Uterus (tissue), 2 donors: ENCODE measurements at regions not wholly inside any gene's neighbourhood (a gene's known extent, or its start where the extent isn't known, plus 50 kb on each side); places are given as distances from the start of the nearest gene placed in this dataset.

Source experiments
- CTCF ChIP-seq, 4 experiments: fragments of 200-600 bp in 2 of 4; fragments of 450-650 bp in 2 of 4; sonication (generic) in 2 of 4; IDR thresholded peaks; one replicate each; pipeline ENCODE4 v1.5.1; 2016 to 2019; ENCODE audit warnings: antibody characterized with exemption in 4 of 4, mild to moderate bottlenecking in 2 of 4, moderate library complexity in 1 of 4
- POLR2A ChIP-seq, 2 donors: fragments of 450-650 bp; IDR thresholded peaks; one replicate each; pipeline ENCODE4 v1.6.1; 2016; ENCODE audit warnings: antibody characterized with exemption in 2 of 2, mild to moderate bottlenecking in 1 of 2, moderate library complexity in 1 of 2

- TF ChIP-seq CTCF (IDR thresholded peaks at IDR 0.05) (no peak), POLR2A (IDR thresholded peaks at IDR 0.05) (no peak)
Observed at GRCh38 chr6:156231026-156231765, 546.0 kb upstream of the ARID1B start.
